GM18505 (cell line): ENCODE measurements at regions not wholly inside any gene's neighbourhood (a gene's known extent, or its start where the extent isn't known, plus 50 kb on each side); places are given as distances from the start of the nearest gene placed in this dataset.

Source experiments
- ATAC-seq: cut with Tn5 transposase; IDR thresholded peaks from one replicate; pipeline ENCODE4 v1.9.1; 2021; ENCODE audit not compliant: unreplicated experiment
- POLR2A ChIP-seq: IDR thresholded peaks from 4 replicates; pipeline ENCODE4 v1.6.1; 2011; ENCODE audit warnings: borderline replicate concordance; ENCODE audit not compliant: insufficient read depth, insufficient read length; ENCODE audit errors: extremely low read depth

GRCh38 chr3:106678657-106679390, 698.4 kb upstream of the CCDC54 start:
- no peak for ATAC-seq
- TF ChIP-seq POLR2A = no peak

DNA sequence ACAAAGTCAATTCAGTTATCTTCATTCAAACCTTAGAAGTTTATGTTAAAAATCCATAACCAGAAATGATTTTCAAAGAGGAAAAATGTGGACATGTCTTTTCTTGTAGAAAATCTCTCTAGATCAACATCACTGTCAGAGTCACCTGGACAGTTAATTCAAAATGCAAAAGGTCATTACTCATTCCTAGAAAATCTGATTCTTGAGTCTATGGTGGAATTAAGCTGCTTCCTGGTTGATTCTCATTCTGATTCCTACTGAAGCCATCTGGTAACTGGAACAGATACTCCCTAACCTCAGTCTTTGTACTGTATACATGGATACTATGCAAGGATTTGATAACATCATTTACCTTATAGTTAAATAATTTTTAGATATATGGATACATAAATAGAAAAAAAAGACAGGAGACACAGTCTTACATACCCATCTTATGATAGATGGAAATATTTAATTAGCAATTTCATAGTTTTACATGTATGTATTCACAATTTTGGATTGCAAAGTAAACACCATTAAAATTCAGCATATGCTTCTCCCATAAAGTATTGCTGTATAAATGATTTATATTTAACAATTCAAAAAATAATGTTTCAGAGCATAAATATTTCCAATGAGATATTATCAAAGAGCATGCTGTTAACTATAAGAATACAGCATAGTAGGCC, 693.2 kb upstream of the CCDC54 start:
- ATAC-seq = no peak
- no peak for TF ChIP-seq POLR2A

- ATAC-seq = no peak
- no peak for TF ChIP-seq POLR2A
Measured at GRCh38 chr3:106685745-106686144, 691.5 kb upstream of the CCDC54 start.

DNA sequence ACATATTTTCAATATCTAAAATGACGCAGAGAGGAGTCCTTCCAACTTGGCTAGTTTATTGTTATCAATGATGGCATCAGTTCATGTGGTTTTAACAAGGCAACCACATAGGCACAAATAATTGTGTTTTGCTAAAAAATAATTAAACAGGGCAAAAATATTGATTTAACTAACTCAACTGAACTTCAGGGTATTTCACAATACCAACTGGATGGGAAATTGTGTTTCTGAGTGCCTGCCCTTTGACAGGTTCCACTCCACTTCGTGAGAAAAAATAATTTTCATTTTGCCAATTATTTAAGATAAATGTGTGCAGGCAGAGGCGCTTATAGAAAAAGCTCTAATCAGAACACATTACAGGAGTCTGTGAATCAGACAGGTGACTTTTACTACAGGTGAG, 689.3 kb upstream of the CCDC54 start:
- TF ChIP-seq POLR2A = no peak
- no peak for ATAC-seq

DNA sequence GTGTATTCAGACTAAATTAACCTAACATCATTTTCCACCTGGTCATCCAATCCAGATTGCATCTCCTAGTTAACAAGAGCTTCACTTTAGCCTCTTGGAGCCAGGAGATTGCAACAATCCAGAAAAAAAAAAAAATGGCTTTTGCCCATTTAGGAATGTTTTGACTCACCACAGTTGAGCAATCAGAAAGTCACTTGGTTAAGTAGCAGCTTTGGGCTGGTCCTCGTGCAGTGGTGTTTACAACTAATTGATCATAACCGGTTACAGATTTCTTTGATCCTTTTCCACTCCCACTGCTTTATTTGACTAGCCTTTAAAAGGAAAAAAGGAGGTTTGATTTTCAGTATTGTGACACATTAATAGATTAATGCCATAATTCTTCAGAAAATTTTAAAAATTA, 688.8 kb upstream of the CCDC54 start:
- no peak for ATAC-seq

GRCh38 chr3:106691476-106691875, 685.8 kb upstream of the CCDC54 start:
- ATAC-seq = no peak
- no peak for TF ChIP-seq POLR2A

More for the DNA sequence above, 688.8 kb upstream of the CCDC54 start:
- no peak for TF ChIP-seq POLR2A

GRCh38 chr3:106692624-106693023, 684.6 kb upstream of the CCDC54 start:
- TF ChIP-seq POLR2A = no peak
- ATAC-seq = no peak

- TF ChIP-seq POLR2A = no peak
- no peak for ATAC-seq
Measured at GRCh38 chr3:106699122-106699521, 678.1 kb upstream of the CCDC54 start.

DNA sequence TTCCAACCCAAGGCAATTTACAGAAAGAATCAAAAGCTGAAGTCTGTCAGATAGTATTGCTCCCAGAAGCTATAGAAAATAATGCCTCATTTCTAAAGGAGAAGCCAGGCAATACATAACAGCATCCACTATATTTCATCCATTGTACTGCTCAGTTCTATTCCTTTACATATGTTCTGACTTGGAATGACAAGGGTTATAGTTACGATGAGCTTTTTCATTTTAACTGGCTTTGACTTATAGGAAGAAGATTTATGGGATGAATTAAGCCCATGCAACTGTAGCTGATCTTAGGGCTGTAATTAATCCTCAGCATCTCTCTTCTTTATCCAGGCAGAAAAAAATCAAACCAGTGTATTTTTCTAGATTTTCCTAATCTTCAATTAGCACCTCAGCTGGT, 676.3 kb upstream of the CCDC54 start:
- no peak for TF ChIP-seq POLR2A
- no peak for ATAC-seq

DNA sequence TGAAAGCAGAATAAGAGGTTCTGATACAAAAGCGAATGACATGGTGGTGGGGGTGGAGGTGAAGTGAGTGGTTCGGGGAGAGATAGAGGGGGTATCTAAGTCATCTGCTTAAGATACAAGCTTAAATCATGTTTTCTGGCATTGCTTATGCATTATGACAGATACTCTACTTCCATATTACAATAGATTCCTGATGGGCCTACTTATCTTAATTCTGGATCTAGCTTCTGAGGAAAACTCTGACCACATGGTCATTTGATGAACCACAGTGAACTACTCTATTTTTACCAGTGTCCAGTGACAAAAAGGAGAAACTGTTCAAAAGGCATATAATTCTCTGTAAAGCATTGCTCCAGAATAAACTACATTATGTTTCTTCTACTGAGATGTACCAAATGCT, 673.7 kb upstream of the CCDC54 start:
- ATAC-seq = no peak
- no peak for TF ChIP-seq POLR2A

DNA sequence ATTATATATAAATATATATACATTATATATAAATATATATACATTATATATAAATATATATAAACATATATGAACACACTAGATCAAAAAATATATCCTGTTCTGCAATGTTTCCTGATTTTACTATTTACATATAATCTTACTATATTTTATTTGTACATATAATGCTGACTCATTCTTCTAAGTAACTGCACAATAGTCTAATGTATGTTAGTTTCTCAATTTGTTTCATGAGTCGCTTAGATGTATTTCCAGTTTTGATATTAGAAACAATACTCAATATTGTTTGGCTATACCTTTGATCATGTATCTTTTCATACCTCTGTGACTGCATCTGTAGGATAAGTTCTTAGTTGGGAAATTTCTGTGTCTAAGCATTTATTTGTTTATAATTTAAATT, 669.9 kb upstream of the CCDC54 start:
- no peak for TF ChIP-seq POLR2A
- ATAC-seq = no peak

DNA sequence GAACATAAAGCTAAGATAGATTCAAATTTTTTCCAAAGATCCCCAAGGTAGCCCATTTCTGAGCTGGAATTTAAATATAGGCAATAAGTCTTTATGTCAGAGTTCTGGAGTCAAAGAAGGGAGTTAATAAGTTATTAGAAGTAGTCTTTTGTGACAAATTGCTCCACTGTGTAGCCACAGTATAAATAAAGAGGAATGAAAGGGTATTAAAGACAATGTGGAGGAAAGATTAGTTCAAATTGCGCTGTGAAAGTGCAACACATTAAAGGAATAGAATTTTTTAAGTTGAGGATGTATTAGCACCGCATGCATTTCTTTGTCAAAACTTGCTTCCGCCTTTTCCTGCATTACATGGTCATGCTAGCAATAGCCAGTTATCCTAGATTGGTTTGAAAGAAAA, 666.6 kb upstream of the CCDC54 start:
- no peak for ATAC-seq
- no peak for TF ChIP-seq POLR2A

- no peak for TF ChIP-seq POLR2A
- no peak for ATAC-seq
Measured at GRCh38 chr3:106711650-106712049, 665.6 kb upstream of the CCDC54 start.

DNA sequence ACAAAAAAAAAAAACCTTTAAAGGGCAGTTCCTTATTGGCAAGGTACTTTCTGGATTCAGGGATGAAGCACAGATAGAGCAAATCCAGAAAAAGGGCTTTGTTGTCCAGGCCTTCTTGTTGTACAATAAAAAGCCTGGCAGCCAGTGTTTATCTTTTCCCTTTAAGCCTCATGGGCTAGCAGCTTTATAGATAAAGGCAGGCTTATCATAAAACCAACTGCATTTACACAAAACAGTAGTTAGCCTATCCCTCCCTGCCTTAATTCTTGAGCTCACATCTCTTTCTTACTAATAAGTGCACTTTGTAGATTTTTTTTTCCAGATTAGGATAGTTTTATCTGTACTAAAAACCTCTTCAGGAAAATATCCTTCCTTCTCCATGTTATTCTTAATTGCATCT, 662.8 kb upstream of the CCDC54 start:
- no peak for ATAC-seq

More for the DNA sequence above, 662.8 kb upstream of the CCDC54 start:
- TF ChIP-seq POLR2A = no peak
